ENCODE measurements at regions not wholly inside any gene's neighbourhood (a gene's known extent, or its start where the extent isn't known, plus 50 kb on each side); places are given as distances from the start of the nearest gene placed in this dataset.

DNA sequence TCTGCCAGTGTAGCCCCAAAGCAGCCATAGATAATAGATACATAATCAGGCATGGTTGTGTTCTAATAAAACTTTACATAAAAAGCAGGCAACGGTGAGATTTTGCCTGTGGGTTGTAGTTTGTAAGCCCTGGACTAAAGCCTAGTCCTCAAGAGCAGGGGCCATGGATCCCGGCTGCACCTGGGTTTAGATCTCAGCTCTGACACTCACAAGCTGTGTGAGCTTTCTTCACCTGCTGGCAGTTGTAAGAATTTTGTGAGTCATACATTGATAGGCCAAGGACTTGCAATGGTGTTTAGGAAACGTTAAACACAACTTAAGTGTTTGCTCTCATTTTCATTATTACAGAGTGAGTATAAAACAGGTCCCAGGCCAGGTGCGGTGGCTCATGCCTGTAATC lies 395.8 kb upstream of the TBX3 start:
- DNase-seq (ENCODE audit: low read depth), result no peak
- no peak overlapping the region for H3K4me3 ChIP-seq (replicated peaks; ENCODE audit: low read depth, low read length)
- TF ChIP-seq, protein P1, sequence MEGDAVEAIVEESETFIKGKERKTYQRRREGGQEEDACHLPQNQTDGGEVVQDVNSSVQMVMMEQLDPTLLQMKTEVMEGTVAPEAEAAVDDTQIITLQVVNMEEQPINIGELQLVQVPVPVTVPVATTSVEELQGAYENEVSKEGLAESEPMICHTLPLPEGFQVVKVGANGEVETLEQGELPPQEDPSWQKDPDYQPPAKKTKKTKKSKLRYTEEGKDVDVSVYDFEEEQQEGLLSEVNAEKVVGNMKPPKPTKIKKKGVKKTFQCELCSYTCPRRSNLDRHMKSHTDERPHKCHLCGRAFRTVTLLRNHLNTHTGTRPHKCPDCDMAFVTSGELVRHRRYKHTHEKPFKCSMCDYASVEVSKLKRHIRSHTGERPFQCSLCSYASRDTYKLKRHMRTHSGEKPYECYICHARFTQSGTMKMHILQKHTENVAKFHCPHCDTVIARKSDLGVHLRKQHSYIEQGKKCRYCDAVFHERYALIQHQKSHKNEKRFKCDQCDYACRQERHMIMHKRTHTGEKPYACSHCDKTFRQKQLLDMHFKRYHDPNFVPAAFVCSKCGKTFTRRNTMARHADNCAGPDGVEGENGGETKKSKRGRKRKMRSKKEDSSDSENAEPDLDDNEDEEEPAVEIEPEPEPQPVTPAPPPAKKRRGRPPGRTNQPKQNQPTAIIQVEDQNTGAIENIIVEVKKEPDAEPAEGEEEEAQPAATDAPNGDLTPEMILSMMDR (IDR thresholded peaks at IDR 0.05; ENCODE audit: low read length, missing control alignments), result no peak

DNA sequence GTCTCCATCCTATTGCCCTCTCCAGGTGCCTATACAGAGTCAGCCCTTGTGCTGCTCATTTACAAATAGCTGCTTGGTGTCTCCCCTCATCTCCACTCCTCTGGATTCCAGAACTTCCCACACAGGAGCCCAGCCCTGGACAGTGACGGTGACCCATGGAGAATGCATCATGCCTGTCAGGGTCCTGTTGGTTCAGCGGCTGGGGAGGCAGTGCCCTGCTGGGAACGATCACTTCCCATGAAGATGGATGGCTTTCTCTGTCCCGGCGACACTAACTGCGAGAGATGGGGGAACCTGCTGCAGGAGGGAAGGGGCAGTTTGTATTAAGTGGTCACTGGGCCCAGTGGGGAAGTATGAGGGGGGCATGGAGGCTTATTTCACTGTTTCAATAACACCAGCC lies 395.0 kb upstream of the TBX3 start:
- no peak overlapping the region for H3K4me3 ChIP-seq (replicated peaks; ENCODE audit: low read depth, low read length)
- DNase-seq (ENCODE audit: low read depth), result no peak
- TF ChIP-seq, protein P1 (IDR thresholded peaks at IDR 0.05; ENCODE audit: low read length, missing control alignments), result no peak

DNA sequence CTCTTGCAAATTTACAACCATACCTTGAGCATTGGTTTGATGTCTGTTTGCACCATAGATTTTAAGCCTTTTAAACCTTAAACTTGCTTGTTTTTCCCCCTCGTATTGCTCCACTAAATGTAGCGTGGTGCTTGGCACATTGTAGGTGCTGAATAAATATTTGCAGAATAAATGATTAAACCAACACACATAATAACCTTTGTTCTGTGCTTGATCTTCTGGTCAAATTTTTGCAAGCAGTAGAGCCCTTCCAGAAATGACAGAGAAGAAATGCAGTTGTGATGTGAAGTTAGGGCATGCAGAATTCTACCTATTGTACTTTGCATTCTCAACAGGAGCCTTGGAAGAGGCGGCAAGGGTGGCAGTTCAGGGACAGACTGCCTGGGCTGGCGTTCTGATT lies 394.4 kb upstream of the TBX3 start:
- no peak overlapping the region for H3K4me3 ChIP-seq (replicated peaks; ENCODE audit: low read depth, low read length)
- TF ChIP-seq, protein P1 (IDR thresholded peaks at IDR 0.05; ENCODE audit: low read length, missing control alignments), result no peak

DNA sequence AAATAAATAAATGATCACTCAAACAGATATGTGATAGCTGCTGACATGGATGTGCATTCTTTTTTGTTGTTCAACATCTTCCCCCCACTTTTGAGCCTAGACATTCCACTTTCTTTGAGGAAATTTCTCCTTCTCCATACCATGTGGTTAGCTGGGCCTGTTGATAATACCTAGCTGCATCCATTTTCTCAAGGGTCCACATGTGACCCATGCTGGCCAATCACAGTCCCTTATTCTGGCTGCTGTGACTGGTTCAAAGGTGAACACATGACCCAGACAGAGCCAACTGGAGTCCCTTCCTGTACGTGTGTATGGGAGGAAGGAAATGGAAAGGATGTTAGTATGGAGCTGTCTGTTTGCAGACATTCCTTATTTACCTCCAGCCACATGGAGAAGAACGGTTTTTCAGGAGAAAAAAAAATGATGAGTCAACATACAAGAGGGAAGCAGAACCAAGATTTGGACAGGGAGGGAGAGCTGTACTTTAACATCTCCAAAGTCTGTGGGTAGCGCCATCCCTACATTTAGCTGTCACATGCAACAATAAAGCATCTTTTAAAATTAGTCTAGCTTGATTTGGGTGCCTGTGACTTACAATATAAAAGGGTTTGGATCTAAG lies 391.7 kb upstream of the TBX3 start:
- TF ChIP-seq, protein P1 (IDR thresholded peaks at IDR 0.05; ENCODE audit: low read length, missing control alignments), result no peak

More for the DNA sequence above, 394.4 kb upstream of the TBX3 start:
- DNase-seq (ENCODE audit: low read depth), result no peak

DNA sequence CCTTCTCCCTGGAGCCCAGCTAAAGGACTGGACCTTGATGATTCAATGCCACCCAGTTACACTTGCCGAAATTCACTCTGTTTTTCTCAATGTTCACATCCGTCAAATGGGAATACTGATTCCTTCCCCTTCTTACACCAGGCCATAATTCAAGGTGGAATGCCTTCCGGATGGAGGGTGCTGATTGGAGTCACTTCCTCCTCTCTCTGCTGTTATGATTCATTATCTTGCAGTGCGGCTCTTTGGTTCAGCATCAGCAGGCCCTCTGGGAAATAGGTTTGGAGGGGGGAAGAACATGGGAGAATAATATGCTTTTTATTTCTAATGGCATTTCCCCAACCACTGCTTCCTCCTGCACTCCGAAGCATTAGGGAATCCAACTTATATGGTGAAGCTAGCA lies 390.6 kb upstream of the TBX3 start:
- DNase-seq (ENCODE audit: low read depth), result no peak
- TF ChIP-seq, protein P1 (IDR thresholded peaks at IDR 0.05; ENCODE audit: low read length, missing control alignments), result no peak
- no peak overlapping the region for H3K4me3 ChIP-seq (replicated peaks; ENCODE audit: low read depth, low read length)

More for the DNA sequence above, 391.7 kb upstream of the TBX3 start:
- no peak overlapping the region for H3K4me3 ChIP-seq (replicated peaks; ENCODE audit: low read depth, low read length)
- no peak for DNase-seq (ENCODE audit: low read depth)

DNA sequence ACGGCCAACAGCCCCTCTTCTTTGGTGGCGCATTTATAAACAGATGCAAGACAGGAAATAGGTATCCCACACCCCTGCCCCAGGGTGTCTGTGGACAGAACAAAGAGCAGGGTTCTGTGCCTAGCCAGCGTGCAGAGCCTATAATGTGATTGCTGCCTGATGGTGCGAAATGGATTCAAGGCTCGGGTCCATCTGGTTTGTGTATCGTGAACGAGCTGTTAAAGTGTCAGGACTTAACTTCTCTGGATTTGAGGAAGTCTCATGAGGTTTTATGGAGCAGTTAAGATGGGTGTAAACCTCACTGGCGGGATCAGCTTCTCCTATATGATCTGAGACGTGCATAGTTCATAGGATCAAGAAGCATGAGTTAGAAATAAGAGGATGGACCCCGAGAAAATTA lies 388.7 kb upstream of the TBX3 start:
- TF ChIP-seq, protein P1 (IDR thresholded peaks at IDR 0.05; ENCODE audit: low read length, missing control alignments), result no peak
- H3K4me3 ChIP-seq (replicated peaks; ENCODE audit: low read depth, low read length), result no peak overlapping the region

DNA sequence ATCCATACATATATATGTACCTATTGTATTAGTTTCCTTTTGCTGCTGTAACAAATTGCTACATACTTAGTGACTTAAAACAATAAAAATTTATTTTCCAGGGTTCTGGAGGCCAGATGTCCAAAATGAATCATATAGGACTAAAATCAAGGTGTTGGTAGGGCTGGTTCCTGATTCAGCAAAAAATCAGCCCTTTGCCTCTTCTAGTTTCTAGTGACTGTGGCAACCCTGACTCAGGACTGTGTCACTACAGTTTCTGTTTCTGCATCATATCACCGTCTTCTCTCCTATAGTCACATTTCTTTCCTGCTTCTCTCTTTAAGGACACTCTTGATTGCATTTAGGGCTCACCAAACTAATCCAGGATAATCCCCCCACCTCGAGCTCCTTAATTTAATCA lies 386.3 kb upstream of the TBX3 start:
- no peak for DNase-seq (ENCODE audit: low read depth)
- no peak overlapping the region for H3K4me3 ChIP-seq (replicated peaks; ENCODE audit: low read depth, low read length)
- TF ChIP-seq, protein P1 (IDR thresholded peaks at IDR 0.05; ENCODE audit: low read length, missing control alignments), result no peak

More for the DNA sequence above, 388.7 kb upstream of the TBX3 start:
- no peak for DNase-seq (ENCODE audit: low read depth)
